ENCODE measurements at regions not wholly inside any gene's neighbourhood (a gene's known extent, or its start where the extent isn't known, plus 50 kb on each side); places are given as distances from the start of the nearest gene placed in this dataset.

DNA sequence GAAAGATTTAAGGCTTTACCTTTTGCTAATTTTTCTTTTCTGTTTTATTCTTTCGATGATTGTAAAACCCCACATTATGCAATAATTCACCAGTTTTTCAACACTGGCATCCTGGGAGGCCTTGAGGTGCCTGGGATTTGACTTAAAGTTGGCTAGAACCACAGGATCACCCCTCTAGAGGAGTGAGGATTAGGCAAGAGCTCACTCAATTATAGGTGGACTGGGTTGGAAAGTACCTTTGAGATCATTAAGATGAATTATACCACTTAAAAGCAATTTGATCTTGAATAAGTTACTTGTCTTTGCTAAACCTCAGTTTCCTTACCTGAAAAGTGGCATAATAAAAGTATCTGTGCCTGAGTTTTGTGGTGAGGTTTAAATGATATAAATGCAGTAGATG lies 212.8 kb upstream of the TPRG1 start:
- TF ChIP-seq, protein P1, sequence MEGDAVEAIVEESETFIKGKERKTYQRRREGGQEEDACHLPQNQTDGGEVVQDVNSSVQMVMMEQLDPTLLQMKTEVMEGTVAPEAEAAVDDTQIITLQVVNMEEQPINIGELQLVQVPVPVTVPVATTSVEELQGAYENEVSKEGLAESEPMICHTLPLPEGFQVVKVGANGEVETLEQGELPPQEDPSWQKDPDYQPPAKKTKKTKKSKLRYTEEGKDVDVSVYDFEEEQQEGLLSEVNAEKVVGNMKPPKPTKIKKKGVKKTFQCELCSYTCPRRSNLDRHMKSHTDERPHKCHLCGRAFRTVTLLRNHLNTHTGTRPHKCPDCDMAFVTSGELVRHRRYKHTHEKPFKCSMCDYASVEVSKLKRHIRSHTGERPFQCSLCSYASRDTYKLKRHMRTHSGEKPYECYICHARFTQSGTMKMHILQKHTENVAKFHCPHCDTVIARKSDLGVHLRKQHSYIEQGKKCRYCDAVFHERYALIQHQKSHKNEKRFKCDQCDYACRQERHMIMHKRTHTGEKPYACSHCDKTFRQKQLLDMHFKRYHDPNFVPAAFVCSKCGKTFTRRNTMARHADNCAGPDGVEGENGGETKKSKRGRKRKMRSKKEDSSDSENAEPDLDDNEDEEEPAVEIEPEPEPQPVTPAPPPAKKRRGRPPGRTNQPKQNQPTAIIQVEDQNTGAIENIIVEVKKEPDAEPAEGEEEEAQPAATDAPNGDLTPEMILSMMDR (IDR thresholded peaks at IDR 0.05; ENCODE audit: insufficient read depth, low read length, poor library complexity, severe bottlenecking) = no peak
- TF ChIP-seq EZH2phosphoT487 (conservative IDR thresholded peaks at IDR 0.05; ENCODE audit: low read length) = no peak
